ENCODE measurements at regions not wholly inside any gene's neighbourhood (a gene's known extent, or its start where the extent isn't known, plus 50 kb on each side); places are given as distances from the start of the nearest gene placed in this dataset.

- H3K4me1 ChIP-seq, result no peaks in the 10 kb centered on the region
- H3K36me3 ChIP-seq, result no peaks in the 10 kb centered on the region
- no peaks in the 10 kb centered on the region for H3K9me3 ChIP-seq
- no peak overlapping the region for H3K4me3 ChIP-seq
- intact Hi-C loops (cut with DNase I; ENCODE audit: low total_unique reads), result no loop called here
- no peak for DNase-seq
- no peak overlapping the region for H3K27ac ChIP-seq
- TF ChIP-seq POLR2AphosphoS5 (IDR thresholded peaks at IDR 0.05) (no peak), POLR2A (IDR thresholded peaks at IDR 0.05) (no peak), CTCF (IDR thresholded peaks at IDR 0.05 in 8 of 11, conservative IDR thresholded peaks at IDR 0.05 in 3 of 11) (no peak)
- H3K27me3 ChIP-seq (replicated peaks in 1 of 7), result no peaks in the 10 kb centered on the region
These were observed 223.9 kb upstream of the DCAF8L1 start for GRCh38 chrX:28205126-28205525.

- Histone ChIP-seq H3K4me3 (no peak overlapping the region), H3K27ac (no peak overlapping the region), H3K27me3 (replicated peaks in 1 of 7) (no peaks in the 10 kb centered on the region), H3K36me3 (no peaks in the 10 kb centered on the region), H3K4me1 (no peaks in the 10 kb centered on the region), H3K9me3 (no peaks in the 10 kb centered on the region)
- 78 to 85% (median 79%) methylated on average over 1 of the region's 1 CpG for WGBS, 5 donors
- no peak for DNase-seq
- intact Hi-C loops (cut with DNase I; ENCODE audit: low total_unique reads), result no loop called here
- no peak for TF ChIP-seq POLR2AphosphoS5 (IDR thresholded peaks at IDR 0.05)
- TF ChIP-seq POLR2A (IDR thresholded peaks at IDR 0.05), result no peak
These were observed 207.8 kb upstream of the DCAF8L1 start for GRCh38 chrX:28189011-28189410.

- intact Hi-C loops (cut with DNase I; ENCODE audit: low total_unique reads), result no loop called here
- no peak for TF ChIP-seq CTCF (IDR thresholded peaks at IDR 0.05 in 8 of 11, conservative IDR thresholded peaks at IDR 0.05 in 3 of 11)
- no peak for TF ChIP-seq POLR2AphosphoS5 (IDR thresholded peaks at IDR 0.05)
- no peaks in the 10 kb centered on the region for H3K27me3 ChIP-seq (replicated peaks in 1 of 7)
- 18 to 77% (median 30%) methylated on average over 1 of the region's 1 CpG for WGBS, 5 donors
- no peaks in the 10 kb centered on the region for H3K36me3 ChIP-seq
- H3K9me3 ChIP-seq, result no peaks in the 10 kb centered on the region
- no peak overlapping the region for H3K27ac ChIP-seq
- no peak for DNase-seq
- H3K4me3 ChIP-seq, result no peak overlapping the region
- no peaks in the 10 kb centered on the region for H3K4me1 ChIP-seq
These were observed 207.3 kb upstream of the DCAF8L1 start for GRCh38 chrX:28188526-28188925.

GRCh38 chrX:28180096-28180495 is 198.8 kb upstream of the DCAF8L1 start:
- H3K27ac ChIP-seq, result no peak overlapping the region
- TF ChIP-seq POLR2AphosphoS5 (IDR thresholded peaks at IDR 0.05), result no peak
- no peak for TF ChIP-seq CTCF (IDR thresholded peaks at IDR 0.05 in 8 of 11, conservative IDR thresholded peaks at IDR 0.05 in 3 of 11)
- TF ChIP-seq POLR2A (IDR thresholded peaks at IDR 0.05), result no peak
- intact Hi-C loops (cut with DNase I; ENCODE audit: low total_unique reads), result no loop called here
- H3K36me3 ChIP-seq, result no peaks in the 10 kb centered on the region
- no peak overlapping the region for H3K4me3 ChIP-seq
- no peaks in the 10 kb centered on the region for H3K27me3 ChIP-seq (replicated peaks in 1 of 7)
- no peaks in the 10 kb centered on the region for H3K4me1 ChIP-seq
- peaks cover 0 to 11% (median 0%) of the 10 kb centered on the region in 8 donors for H3K9me3 ChIP-seq
- no peak for DNase-seq
- WGBS, 5 donors, result 21 to 81% (median 53%) methylated on average over 1 to 2 of the region's 2 CpGs

GRCh38 chrX:28178206-28178605 is 197.0 kb upstream of the DCAF8L1 start:
- no peak for DNase-seq
- H3K4me3 ChIP-seq, result no peak overlapping the region
- TF ChIP-seq POLR2AphosphoS5 (IDR thresholded peaks at IDR 0.05) (no peak), CTCF (IDR thresholded peaks at IDR 0.05 in 8 of 11, conservative IDR thresholded peaks at IDR 0.05 in 3 of 11) (no peak), POLR2A (IDR thresholded peaks at IDR 0.05) (no peak)
- peaks cover 0 to 11% (median 0%) of the 10 kb centered on the region in 8 donors for H3K9me3 ChIP-seq
- H3K36me3 ChIP-seq, result no peaks in the 10 kb centered on the region
- no peaks in the 10 kb centered on the region for H3K4me1 ChIP-seq
- intact Hi-C loops (cut with DNase I; ENCODE audit: low total_unique reads), result no loop called here
- WGBS, 5 donors, result 82 to 100% (median 93%) methylated on average over 1 of the region's 1 CpG; no CpG with 5 or more reads in 1 of the 5 donors
- no peaks in the 10 kb centered on the region for H3K27me3 ChIP-seq (replicated peaks in 1 of 7)
- no peak overlapping the region for H3K27ac ChIP-seq

Measured in spleen (tissue), 11 donors.